ENCODE measurements at regions not wholly inside any gene's neighbourhood (a gene's known extent, or its start where the extent isn't known, plus 50 kb on each side); places are given as distances from the start of the nearest gene placed in this dataset.
"Not testable (repeated sequence)": the region's sequence is repeated elsewhere in the genome, so short reads cannot be mapped to it uniquely, and the experiment has no call there.

GRCh38 chrX:63000196-63000595 lies 350.9 kb downstream of the SPIN4 start:
- H3K27ac ChIP-seq (ENCODE audit: extremely low read depth, low read depth, low read length); H3K4me3 ChIP-seq; CTCF ChIA-PET (ENCODE audit: low intra/inter-chr PET ratio); H3K36me3 ChIP-seq (ENCODE audit: control insufficient read depth, insufficient read depth, low read length); H2AFZ ChIP-seq (ENCODE audit: low read depth, low read length); H3K9me1 ChIP-seq (ENCODE audit: control insufficient read depth, insufficient read depth, low read length); FAIRE-seq; H3K9me3 ChIP-seq (replicated peaks; ENCODE audit: control insufficient read depth, insufficient read depth, low read depth, low read length); H4K20me1 ChIP-seq (replicated peaks; ENCODE audit: control insufficient read depth, insufficient read depth, low read length); H3K4me1 ChIP-seq (replicated peaks in 1 of 2; ENCODE audit: control insufficient read depth in 2 of 2, insufficient read depth in 2 of 2, low read length in 2 of 2); H3K4me2 ChIP-seq (ENCODE audit: insufficient read depth, low read length); intact Hi-C loops (cut with micrococcal nuclease); BruUV-seq (replicated peaks); DNase-seq (ENCODE audit: extremely low read depth in 1 of 4, low spot score in 3 of 4); H3K27me3 ChIP-seq (ENCODE audit: control insufficient read depth in 2 of 2, insufficient read depth in 2 of 2, low read length in 2 of 2); POLR2A ChIA-PET; H3K79me2 ChIP-seq (ENCODE audit: control insufficient read depth, insufficient read depth, low read length); ATAC-seq; H3K9ac ChIP-seq (ENCODE audit: insufficient read depth in 1 of 2, low read depth in 2 of 2, low read length in 2 of 2); in situ Hi-C loops (cut with MboI): not testable (repeated sequence)
- TF ChIP-seq ZNF316 (IDR thresholded peaks at IDR 0.05), result peak; percentile 50
- peak; percentile 38; the same call in 1 of the 2 replicates for TF ChIP-seq MAFK (IDR thresholded peaks at IDR 0.05; ENCODE audit: low read length)
- peak; percentile 32; the same call in 1 of the 2 replicates for TF ChIP-seq MAFG (tag; conservative IDR thresholded peaks at IDR 0.05)
- WGBS (ENCODE audit: insufficient coverage, low coverage, missing lambda C conversion rate), result 0% methylated on average over 1 of the region's 1 CpG

Data from K562 (cell line).